ENCODE measurements at regions not wholly inside any gene's neighbourhood (a gene's known extent, or its start where the extent isn't known, plus 50 kb on each side); places are given as distances from the start of the nearest gene placed in this dataset.

- H3K4me1 Mint-ChIP-seq (ENCODE audit: low read depth, unreplicated experiment): no peaks in the 10 kb centered on the region
- H3K27me3 Mint-ChIP-seq (ENCODE audit: low read depth, unreplicated experiment): peaks cover 11% of the 10 kb centered on the region
- DNase-seq (ENCODE audit: low read depth) (no peak), FAIRE-seq (no peak)
- no peaks in the 10 kb centered on the region for H3K36me3 ChIP-seq (ENCODE audit: insufficient read depth, low read length)
- H3K4me3 Mint-ChIP-seq (ENCODE audit: unreplicated experiment): no peak overlapping the region
- peaks cover 2% of the 10 kb centered on the region for H3K9me3 Mint-ChIP-seq (ENCODE audit: unreplicated experiment)
- no peak for TF ChIP-seq EZH2 (IDR thresholded peaks at IDR 0.05; ENCODE audit: insufficient read depth, low read length)
- no peak for TF ChIP-seq CTCF (IDR thresholded peaks at IDR 0.05; ENCODE audit: insufficient read depth, low read depth, low read length)
- no peak overlapping the region for H3K4me2 ChIP-seq (ENCODE audit: low read length)
- H3K9ac ChIP-seq (ENCODE audit: low read length): no peak overlapping the region
- H3K4me1 ChIP-seq (ENCODE audit: insufficient read depth, low read length): no peaks in the 10 kb centered on the region
- H3K27me3 ChIP-seq (ENCODE audit: insufficient read depth, low read length): no peaks in the 10 kb centered on the region
- H3K9me3 ChIP-seq (ENCODE audit: insufficient read depth, low read depth, low read length): no peaks in the 10 kb centered on the region
- no peak overlapping the region for H3K27ac ChIP-seq (ENCODE audit: low read depth, low read length)
- H3K79me2 ChIP-seq (ENCODE audit: insufficient read depth, low read length): no peaks in the 10 kb centered on the region
- H3K36me3 Mint-ChIP-seq (ENCODE audit: low read depth, unreplicated experiment): no peaks in the 10 kb centered on the region
- H2AFZ ChIP-seq (ENCODE audit: low read depth, low read length): no peak overlapping the region
- no peak overlapping the region for H3K27ac Mint-ChIP-seq (ENCODE audit: unreplicated experiment)
- no peaks in the 10 kb centered on the region for H4K20me1 ChIP-seq (ENCODE audit: insufficient read depth, low read length)
- H3K4me3 ChIP-seq (ENCODE audit: insufficient read depth, low read depth, low read length): no peak overlapping the region
Measured at GRCh38 chr20:17043323-17043722, 183.5 kb upstream of the PCSK2 start.

GRCh38 chr20:17044891-17045290, 181.9 kb upstream of the PCSK2 start:
- H3K79me2 ChIP-seq (ENCODE audit: insufficient read depth, low read length): no peaks in the 10 kb centered on the region
- H3K36me3 ChIP-seq (ENCODE audit: insufficient read depth, low read length): no peaks in the 10 kb centered on the region
- TF ChIP-seq CTCF (IDR thresholded peaks at IDR 0.05; ENCODE audit: insufficient read depth, low read depth, low read length): no peak
- TF ChIP-seq EZH2 (IDR thresholded peaks at IDR 0.05; ENCODE audit: insufficient read depth, low read length): no peak
- FAIRE-seq (no peak), DNase-seq (ENCODE audit: low read depth) (no peak)
- no peak overlapping the region for H3K4me3 Mint-ChIP-seq (ENCODE audit: unreplicated experiment)
- no peaks in the 10 kb centered on the region for H3K9me3 ChIP-seq (ENCODE audit: insufficient read depth, low read depth, low read length)
- H3K4me3 ChIP-seq (ENCODE audit: insufficient read depth, low read depth, low read length): no peak overlapping the region
- H3K27me3 ChIP-seq (ENCODE audit: insufficient read depth, low read length): no peaks in the 10 kb centered on the region
- no peaks in the 10 kb centered on the region for H4K20me1 ChIP-seq (ENCODE audit: insufficient read depth, low read length)
- no peak overlapping the region for H3K4me2 ChIP-seq (ENCODE audit: low read length)
- H3K36me3 Mint-ChIP-seq (ENCODE audit: low read depth, unreplicated experiment): no peaks in the 10 kb centered on the region
- H2AFZ ChIP-seq (ENCODE audit: low read depth, low read length): no peak overlapping the region
- H3K9me3 Mint-ChIP-seq (ENCODE audit: unreplicated experiment): peaks cover 2% of the 10 kb centered on the region
- H3K4me1 Mint-ChIP-seq (ENCODE audit: low read depth, unreplicated experiment): no peaks in the 10 kb centered on the region
- no peak overlapping the region for H3K27ac Mint-ChIP-seq (ENCODE audit: unreplicated experiment)
- no peak overlapping the region for H3K27ac ChIP-seq (ENCODE audit: low read depth, low read length)
- no peaks in the 10 kb centered on the region for H3K4me1 ChIP-seq (ENCODE audit: insufficient read depth, low read length)
- H3K9ac ChIP-seq (ENCODE audit: low read length): no peak overlapping the region
- peaks cover 11% of the 10 kb centered on the region for H3K27me3 Mint-ChIP-seq (ENCODE audit: low read depth, unreplicated experiment)

- Histone ChIP-seq H3K27ac (ENCODE audit: low read depth, low read length) (no peak overlapping the region), H2AFZ (ENCODE audit: low read depth, low read length) (no peak overlapping the region), H3K27me3 (ENCODE audit: insufficient read depth, low read length) (no peaks in the 10 kb centered on the region), H3K36me3 (ENCODE audit: insufficient read depth, low read length) (no peaks in the 10 kb centered on the region), H3K79me2 (ENCODE audit: insufficient read depth, low read length) (no peaks in the 10 kb centered on the region), H3K4me2 (ENCODE audit: low read length) (no peak overlapping the region), H3K4me1 (ENCODE audit: insufficient read depth, low read length) (no peaks in the 10 kb centered on the region), H3K9ac (ENCODE audit: low read length) (no peak overlapping the region), H3K4me3 (ENCODE audit: insufficient read depth, low read depth, low read length) (no peak overlapping the region), H4K20me1 (ENCODE audit: insufficient read depth, low read length) (no peaks in the 10 kb centered on the region), H3K9me3 (ENCODE audit: insufficient read depth, low read depth, low read length) (peaks cover 3% of the 10 kb centered on the region)
- Mint-ChIP-seq H3K27ac (ENCODE audit: unreplicated experiment) (no peak overlapping the region), H3K4me3 (ENCODE audit: unreplicated experiment) (no peak overlapping the region), H3K27me3 (ENCODE audit: low read depth, unreplicated experiment) (no peaks in the 10 kb centered on the region), H3K4me1 (ENCODE audit: low read depth, unreplicated experiment) (no peaks in the 10 kb centered on the region), H3K9me3 (ENCODE audit: unreplicated experiment) (peaks cover 3% of the 10 kb centered on the region), H3K36me3 (ENCODE audit: low read depth, unreplicated experiment) (no peaks in the 10 kb centered on the region)
- DNase-seq (ENCODE audit: low read depth): peak; percentile 35
- no peak for FAIRE-seq
- TF ChIP-seq EZH2 (IDR thresholded peaks at IDR 0.05; ENCODE audit: insufficient read depth, low read length) (no peak), CTCF (IDR thresholded peaks at IDR 0.05; ENCODE audit: insufficient read depth, low read depth, low read length) (no peak)
Measured at GRCh38 chr20:17059465-17059864, 167.4 kb upstream of the PCSK2 start.
